TTC549 (cell line): ENCODE measurements at regions not wholly inside any gene's neighbourhood (a gene's known extent, or its start where the extent isn't known, plus 50 kb on each side); places are given as distances from the start of the nearest gene placed in this dataset.
"Not testable (repeated sequence)": the region's sequence is repeated elsewhere in the genome, so short reads cannot be mapped to it uniquely, and the experiment has no call there.

ENCODE experiments used
- FAIRE-seq: peaks from 2 replicates; lab custom pipeline; 2012; peaks lifted over from hg19 to GRCh38; lab: Jason Lieb, UNC

DNA sequence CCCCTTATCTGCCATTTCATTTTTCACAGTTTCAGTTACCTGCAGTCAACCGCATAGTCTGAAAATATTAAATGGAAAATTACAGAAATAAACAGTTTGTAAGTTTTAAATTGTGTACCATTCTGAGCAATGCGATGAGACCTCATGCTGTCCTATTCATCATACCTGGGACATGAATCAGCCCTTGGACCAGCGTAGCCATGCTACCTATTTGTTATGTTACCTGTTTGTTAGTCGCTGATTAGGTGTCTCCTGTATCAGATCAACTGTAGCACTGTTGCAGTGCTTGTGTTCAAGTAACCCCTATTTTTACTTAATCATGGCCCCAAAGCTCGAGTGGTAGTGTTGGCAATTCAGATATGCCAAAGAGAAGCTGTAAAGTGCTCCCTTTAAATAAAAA, 492.2 kb upstream of the AADAT start:
- no peak for FAIRE-seq

DNA sequence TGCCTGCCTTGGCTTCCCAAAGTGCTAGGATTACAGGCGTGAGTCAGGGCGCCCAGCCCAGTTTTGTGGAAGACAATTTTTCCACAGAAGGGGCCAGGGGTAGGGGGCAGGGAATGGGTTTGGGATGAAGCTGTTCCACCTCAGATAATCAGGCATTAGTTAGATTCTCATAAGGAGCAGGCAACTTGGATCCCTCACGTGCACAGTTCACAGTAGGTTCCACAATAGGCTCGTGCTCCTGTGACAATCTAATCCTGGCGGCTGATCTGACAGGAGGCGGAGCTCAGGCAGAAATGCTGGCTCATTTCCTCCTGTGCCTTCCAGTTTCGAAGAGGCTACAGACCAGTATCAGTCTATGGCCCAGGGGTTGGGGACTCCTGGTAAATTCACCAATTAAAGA, 491.6 kb upstream of the AADAT start:
- no peak for FAIRE-seq

DNA sequence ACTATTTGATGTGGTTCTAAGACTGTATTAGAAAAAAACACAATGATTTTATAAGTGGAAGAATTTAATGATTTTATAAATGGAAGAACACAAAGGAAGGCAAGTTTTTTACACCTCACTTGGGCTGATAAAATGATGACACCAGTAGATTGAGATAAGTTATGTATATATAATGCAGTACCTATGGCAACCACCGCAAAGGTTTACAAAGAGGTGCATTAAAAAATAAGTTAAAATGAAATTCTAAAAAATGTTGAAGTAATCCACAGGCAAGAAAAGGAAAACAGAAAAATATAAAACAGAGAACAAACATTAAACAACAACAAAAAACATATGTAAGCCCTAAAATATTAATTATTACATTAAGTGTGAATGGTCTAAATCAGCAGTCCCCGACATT, 490.9 kb upstream of the AADAT start:
- no peak for FAIRE-seq

DNA sequence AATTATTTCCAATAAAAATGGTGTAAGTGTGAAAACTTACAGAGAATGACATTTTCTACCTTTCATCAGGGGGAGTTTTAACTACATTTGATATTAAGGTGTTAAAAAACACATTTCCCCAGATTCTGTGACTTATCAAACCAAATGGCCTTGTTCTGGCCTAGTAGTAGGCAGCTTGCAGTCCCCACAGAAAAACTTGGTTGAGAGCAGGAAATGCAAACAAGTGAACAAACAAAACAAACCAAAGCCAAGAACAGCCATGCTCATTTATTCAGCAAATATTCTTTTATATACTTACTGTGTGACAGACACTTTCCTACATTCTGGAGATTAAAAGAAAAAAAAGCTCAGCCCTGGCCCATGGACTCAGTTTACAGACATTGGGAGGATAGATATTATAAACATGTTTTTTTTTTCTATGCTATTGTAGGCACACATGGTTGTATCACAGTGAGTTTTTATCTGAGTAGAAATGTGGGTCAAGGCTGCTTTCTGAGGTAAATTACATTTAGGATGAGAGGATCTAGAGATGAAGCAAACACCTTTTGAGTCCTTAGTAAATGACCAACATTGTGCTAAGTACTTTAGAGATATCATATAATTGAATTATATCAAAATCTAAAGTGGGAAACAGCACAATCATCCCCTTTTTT, 449.2 kb upstream of the AADAT start:
- FAIRE-seq, result no peak

DNA sequence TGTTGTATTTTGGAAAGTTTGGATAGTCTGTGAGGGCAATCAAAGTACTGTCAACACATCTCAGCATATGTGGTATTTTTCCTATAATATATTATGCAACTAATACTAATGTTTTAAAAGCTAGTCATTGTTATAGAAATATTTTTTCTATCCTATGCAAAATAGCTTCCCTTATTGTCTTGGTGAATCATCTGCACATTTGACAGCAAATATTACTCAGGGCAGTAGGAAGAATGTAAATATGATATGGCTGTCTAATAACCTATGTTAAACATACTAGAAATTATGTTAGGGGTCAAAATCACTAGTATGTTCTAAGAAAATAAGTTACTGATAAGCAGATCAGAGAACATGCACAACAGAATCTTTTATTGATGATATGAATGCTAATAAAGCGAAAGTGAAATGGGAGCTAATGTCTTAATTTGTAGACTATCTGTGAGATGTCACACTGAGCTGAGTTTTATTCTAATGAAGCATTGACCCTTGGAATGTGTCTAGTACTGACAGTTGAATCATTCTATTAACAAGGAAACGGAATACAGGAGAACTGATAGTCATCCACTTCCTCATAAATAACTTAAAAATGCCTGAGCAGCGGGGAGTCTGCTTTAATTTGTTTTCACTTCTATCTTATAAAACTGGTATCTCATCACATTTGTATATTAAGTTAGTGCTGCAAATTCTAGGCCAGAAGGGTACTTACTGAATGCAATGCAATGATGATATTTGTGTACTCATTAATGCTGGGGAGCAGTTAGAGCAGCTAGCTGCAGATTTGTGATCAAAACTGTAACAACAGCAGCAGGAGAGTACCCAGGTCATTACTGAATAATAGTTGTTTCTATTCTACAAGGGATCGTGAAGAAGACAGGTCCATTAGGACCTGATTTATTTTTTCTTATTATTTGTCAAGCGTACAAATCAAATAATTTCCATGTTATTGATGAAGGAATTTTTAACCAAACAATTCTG, 440.3 kb upstream of the AADAT start:
- FAIRE-seq, result no peak

DNA sequence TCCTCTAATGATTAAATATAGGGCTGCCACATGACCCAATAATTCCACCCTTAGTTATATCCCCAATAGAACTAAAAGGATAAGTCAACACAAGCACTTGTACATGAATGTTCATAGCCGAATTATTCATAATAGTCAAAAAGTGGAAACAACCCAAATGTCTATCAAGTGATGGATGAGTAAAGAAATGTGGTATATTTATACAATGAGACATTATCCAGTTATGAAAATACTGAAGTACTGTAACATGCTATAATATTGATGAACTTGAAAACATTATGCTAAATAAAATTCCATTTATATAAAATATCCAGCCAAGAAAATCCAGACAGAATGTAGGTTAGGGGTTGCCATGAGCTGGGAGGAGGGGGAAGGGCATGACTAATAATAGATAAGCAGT, 436.7 kb upstream of the AADAT start:
- no peak for FAIRE-seq

DNA sequence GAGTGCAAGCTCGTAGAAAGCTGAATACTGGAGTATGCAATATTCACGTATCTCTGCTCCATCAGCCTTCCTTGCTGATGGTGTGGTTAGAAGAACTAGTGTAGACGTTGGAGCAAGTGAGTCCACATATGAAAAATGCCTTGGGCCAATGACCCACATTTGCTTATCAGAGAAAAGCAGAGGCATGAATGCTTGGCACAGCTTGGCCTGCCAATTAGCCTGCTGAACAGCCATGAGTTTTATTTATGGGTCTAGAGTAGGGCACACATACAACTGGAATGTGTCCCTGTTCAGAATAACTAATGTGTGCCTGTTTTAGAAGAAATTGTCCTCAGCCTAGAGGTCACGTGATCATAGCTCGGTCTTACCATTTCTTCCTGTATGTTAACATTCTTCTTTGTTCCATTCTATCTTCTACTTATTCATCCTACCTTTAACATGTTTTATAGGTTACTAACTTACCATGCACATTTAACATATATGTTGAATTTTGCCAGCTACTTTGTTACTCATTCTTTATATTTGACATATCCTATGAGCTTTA, 432.7 kb upstream of the AADAT start:
- FAIRE-seq, result no peak

DNA sequence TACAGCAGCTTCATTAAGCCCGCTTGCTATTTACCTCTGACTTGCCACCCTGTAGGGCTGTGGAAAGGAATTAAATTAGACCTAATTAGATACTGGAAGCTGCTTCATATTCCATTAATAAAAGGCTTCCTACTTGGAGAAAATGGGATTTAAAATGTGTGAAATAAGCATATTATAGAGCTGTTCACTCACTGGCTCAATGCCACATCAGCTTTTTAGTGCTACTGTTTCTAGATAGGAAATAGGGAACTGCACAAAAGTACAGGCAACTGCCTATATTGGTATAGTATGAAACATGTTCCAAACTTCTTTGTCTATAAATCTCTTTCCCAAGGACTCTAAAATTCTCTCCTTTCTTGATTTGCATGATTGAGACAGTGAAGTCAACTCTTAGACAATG, 407.9 kb upstream of the AADAT start:
- FAIRE-seq, result no peak

DNA sequence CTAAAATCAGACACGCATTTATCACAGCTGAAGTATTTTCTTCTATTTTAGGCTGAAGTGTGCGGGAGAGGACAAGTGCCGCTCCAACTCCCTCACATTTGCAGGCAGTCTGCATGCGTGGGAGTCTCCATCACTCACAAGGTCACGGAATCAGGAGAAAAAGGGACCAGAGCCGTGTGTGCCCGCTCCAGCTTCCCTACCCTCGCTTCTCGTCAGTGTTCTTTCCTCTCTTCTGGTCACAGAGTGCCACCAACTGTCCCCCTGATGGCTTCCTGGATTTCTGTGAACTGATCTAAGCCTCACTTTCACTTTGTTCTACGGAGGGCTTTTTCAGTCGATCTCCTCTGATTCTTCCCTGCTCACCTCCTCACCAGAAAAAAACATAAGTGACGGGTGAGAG, 407.4 kb upstream of the AADAT start:
- FAIRE-seq, result no peak

DNA sequence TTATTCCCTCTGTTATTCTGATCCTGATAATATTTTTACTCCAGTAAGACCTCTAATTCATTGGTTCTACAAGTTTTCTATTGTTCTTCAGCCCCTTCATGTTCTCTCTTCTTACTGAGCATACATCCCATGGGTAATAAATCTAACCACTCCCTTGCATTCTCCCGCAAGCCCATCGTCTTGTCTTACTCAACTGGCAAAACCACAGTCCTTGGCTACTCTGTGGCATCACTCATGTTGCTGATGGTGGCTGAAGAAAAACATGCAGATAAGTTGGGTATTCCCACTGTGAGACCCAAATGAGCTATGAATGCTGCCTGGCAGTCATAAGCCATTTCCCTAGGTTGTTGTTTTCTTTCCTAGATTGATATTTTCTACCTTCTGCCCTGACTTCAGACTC, 402.2 kb upstream of the AADAT start:
- FAIRE-seq, result no peak

DNA sequence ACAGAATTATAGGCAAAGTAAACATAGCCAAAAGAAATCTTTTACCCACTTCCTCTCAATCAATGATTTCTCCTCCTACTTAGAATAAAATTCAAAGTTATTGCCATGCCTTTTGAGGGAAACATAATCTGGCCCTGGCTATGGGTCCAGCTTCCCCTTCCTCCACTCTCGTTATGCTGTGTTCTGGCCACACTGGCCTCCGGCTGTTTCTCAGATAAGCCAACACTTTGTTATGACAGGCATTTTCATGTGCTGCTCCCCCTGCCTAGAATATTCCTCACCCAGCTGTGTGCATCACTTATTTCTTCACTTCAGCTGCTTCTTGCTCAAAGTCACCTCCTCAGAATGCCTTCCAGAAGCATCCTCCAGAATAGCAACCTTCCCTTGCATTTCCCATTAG, 386.6 kb upstream of the AADAT start:
- no peak for FAIRE-seq

DNA sequence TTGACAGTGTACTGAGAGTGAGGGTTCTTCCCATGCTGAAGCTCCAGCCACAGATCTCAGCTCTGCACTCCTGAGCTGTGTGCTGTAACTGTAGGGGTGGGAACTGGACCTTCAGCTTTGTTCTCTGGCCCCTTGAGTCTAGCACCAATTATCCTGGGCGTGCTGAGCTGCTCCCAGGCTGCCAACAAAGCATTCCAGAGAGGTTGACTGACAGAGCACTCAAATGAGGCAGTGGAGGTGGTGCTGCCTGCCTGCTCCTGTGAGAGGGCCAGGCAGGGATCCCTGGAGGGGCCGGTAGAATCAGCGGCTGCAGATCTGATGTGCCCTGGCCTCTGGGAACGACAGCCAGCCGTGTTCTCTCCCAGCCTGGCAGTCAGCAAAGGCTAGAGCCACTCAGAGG, 375.7 kb upstream of the AADAT start:
- FAIRE-seq, result no peak

DNA sequence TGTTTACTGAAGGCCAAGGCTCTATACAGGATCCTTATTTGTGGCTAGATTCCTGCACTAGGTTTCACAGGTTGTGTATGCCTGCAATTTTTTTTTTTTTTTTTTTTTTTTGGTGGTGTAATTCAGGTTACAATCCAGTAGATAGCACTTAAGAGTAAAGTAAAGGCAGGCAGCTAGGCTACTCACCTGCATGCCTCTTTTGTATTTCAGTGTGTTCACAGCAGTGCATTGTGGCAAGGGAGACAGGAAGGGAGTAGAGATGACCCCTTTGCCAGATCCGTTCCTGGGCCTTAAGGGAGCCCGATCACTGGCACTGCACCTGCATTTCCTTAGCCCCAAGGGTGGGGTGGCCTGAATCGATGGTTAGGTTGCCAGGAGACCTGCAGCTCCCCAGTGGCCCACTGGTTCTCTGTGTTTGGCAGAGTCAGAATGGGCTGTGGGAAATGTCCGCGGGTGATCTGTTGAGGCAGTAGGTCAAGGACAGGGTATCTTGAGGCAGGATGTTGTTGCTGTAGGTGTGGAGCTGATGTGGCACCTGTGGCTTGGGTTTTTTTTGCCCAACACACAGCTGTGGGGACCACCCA, 374.9 kb upstream of the AADAT start:
- no peak for FAIRE-seq

DNA sequence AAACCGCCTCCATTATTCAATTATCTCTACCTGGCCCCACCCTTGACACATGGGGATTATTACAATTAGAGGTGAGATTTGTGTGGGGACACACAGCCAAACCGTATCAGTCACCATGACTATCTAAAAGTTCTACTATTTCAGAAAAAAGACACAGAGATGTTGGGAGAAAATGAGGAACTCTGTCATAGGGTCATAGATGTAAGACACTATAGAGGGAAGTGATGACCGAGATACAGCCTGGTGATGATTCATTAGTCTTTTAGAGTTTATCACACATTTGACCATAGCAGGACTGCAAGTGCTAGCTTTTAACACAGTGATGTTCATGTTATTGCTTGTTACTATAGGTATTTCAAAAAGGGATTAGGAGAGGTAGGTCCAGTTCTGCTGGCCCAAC, 357.0 kb upstream of the AADAT start:
- no peak for FAIRE-seq

DNA sequence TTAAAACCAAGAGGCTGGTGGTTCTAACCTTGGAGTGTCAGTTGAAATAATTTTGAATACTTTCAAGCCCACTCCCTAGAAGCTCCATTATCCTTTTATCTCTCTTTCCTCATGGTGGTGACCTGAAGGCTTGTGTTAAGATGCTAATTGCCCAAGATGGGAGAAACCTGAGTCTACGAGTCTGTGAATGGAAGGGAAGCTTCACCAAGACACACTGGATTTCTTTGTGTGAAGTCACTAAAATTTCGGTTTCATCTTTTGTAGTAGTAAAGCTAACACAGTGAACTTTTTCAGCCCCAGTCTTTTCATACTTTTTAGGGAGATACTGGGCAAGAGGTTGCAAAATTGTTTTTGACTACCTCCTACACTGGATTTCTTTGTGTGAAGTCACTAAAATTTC, 351.4 kb upstream of the AADAT start:
- not testable (repeated sequence) for FAIRE-seq

DNA sequence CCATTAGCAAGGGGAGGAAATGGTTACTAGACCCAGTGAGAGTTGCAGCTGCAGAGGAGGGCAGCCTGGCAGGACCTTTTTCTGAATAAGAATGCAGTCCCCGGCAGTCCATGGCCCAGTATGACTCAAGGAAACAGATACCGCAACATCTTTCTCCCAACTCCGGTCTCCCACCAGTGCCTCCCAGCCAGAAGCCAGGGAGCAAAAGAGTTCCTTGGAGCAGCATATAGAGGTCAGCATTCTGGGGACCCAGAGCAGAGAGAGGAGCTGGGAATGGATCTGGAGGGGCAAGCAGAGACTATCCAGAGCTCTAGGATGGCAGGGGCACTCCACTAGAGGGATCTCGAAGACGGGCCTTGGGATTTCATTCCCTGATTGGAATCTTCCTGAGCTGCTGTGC, 339.2 kb upstream of the AADAT start:
- no peak for FAIRE-seq

DNA sequence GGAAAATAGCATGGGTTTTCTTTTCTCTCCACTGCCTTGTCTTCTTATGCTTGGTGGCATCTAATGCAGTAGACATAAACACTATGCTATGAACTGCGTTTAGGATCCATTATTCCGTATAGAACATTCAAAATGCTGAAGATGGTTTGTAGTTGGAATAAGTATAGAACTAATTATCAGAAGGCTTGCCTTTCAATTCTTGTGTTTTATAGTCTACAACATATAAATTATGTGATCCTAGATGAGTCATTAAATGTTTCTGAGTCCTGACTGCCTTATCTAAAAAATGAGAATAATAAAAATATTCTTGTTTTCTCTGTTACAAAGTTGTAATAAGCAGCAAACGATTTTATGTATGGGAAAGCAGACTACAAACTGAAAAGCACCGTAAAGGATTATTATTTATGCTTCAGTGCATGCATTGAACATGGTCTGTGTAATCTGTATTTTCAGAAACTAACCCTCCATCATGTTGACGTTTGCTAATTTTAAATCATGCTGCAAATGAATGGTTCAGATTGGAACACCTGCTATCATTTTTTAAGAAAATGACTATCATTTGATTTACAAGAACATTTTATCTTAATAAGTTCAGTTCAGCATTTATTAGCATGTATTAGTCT, 335.9 kb upstream of the AADAT start:
- FAIRE-seq, result no peak

DNA sequence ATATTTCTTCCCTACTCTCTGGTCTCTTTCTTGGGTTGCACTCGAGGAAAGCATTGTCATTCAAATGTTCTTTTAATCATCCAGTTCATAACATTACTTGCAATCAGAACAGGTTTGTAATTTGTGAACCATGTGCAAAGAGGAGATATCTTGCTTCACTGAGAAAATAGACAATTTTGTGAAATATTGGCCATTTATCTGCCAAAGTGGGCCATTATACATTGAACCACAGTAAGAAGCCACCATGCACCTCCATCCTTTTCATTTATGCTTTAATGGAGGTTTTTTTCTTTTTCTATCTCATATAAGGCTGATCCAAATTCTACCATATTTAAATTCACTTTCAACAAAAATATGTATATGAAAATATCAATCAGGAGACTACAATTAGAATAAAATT, 335.3 kb upstream of the AADAT start:
- no peak for FAIRE-seq

DNA sequence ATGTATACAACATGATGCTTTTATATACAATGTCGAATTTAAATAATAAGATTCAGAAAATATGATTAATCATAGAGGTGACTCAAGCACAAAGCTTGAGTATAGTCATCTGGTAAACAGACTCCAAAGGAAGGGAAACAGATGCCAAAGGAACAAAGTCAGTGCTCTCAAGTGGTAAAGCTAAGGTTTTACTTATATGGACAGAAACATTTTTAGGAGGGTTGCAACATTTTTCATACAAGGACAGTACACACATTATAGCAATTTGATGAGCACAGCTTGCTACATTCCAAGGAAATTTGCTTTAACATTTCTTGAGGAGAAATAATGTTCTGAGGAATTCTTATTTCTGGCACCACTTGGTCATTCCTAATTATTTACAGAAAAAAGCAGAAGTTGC, 333.4 kb upstream of the AADAT start:
- no peak for FAIRE-seq

DNA sequence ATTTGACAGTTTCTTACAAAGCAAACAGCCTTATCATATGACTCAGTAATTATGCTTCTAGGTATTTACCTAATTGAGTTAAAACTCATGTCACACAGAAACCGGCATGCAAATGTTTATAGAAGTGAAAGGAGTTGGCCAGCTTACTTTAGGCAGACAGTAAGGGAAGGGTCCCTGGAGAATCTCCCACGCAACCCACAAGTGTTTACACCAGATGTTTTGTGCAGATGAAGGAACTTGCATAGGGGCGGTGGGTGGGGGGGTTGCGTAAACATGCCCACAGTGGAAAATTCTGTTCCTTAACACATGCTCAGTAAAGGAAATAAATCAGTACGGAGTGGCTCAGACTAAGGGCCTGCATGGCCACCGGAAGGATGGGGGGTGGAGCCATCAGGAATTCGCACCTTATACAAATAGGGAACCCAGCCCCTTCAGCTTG, 330.5 kb upstream of the AADAT start:
- FAIRE-seq, result no peak

DNA sequence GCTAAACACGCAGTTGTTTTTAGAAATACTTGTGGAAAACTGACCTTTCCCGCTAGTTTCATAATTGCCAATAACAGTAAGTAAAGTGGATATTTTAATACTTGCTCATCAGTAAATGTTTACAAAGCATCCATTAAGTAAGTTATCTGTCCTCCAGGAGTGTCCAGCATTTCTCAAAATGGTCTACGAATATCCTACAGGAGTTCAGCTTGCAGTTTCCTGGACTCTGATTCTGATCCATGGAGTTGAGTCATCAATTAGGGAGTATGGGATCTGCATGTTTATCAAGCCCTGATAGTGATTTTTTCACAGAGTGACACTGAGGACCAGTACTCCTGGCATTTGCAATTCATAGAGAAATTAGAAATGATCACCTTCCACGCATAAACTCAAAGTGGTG, 325.2 kb upstream of the AADAT start:
- no peak for FAIRE-seq

DNA sequence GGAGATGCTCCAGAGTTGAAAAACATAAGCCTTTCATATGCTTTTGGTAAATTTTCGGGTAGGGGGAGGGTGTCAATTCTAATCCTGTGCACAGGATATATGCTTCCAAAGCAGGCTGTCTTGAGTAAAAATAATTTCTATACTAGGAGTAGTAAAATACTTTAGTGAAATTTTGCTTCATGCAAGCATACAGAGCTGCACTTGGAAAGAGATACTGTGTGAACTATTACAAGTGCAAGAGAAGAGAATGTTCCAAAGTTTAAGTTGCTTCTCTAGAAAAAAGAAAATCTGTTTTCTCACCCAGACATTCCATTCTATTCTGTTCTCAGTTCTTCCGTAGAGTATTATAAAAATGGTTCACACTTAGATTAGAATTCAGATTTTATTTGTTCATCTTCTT, 324.6 kb upstream of the AADAT start:
- FAIRE-seq, result no peak

DNA sequence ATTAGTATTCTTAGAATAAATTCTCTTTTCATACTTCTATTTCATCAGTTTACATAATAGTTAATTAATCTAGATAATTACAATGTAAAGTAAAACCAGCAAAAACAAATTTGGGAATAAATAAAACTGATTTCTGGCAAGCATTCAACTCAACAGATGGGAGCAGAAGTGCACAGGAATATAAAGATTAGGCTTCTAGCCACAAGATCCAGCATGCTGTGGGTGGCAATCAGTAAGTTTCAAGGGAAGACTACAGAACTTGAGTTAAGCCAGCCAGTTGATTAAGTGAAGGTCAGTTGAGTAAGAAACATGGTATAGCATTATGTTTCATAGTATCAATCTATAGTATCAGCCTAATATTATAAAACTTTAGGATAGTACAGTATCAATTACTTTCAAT, 324.2 kb upstream of the AADAT start:
- no peak for FAIRE-seq
